ENCODE measurements at regions not wholly inside any gene's neighbourhood (a gene's known extent, or its start where the extent isn't known, plus 50 kb on each side); places are given as distances from the start of the nearest gene placed in this dataset.

- peak; percentile 24 to 26 for DNase-seq (ENCODE audit: low read depth in 1 of 2, low spot score in 1 of 2)
- H3K4me3 ChIP-seq: no peak overlapping the region
- ChIA-PET CTCF (interaction anchor here (1.1 kb wide), 1 partner anchor 16 kb away, joined by 3 read pairs; no protein-coding TSS in a partner anchor), POLR2A (no interaction called here)
- FAIRE-seq: no peak
- no peak overlapping the region for H3K27ac ChIP-seq
- peaks cover 12% of the 10 kb centered on the region; the same call in 2 of the 3 replicates for H3K4me1 ChIP-seq
- TF ChIP-seq ELK1 (IDR thresholded peaks at IDR 0.05; ENCODE audit: low read depth, low read length) (no peak), CTCF (IDR thresholded peaks at IDR 0.05) (no peak), CBX2 (IDR thresholded peaks at IDR 0.05; ENCODE audit: borderline replicate concordance, low read depth) (no peak), FOSL2 (IDR thresholded peaks at IDR 0.05) (no peak), FOSL2 (CRISPR knock-in tag; IDR thresholded peaks at IDR 0.05) (peak; percentile 29; the same call in 1 of the 2 replicates)
- H3K9me3 ChIP-seq: peaks cover 5% of the 10 kb centered on the region; the same call in 1 of the 3 replicates
- H3K4me2 ChIP-seq: peak overlapping the region; percentile 54
- ATAC-seq: 0 out of 6 replicates have a peak, but pooled peaks of 1 of the 2 experiments have one; percentile 50
These were observed 51.0 kb upstream of the IRX5 start for GRCh38 chr16:54879681-54880080.

GRCh38 chr16:54878301-54878700 is 52.4 kb upstream of the IRX5 start:
- no peaks in the 10 kb centered on the region; the same call in 2 of the 3 replicates for H3K9me3 ChIP-seq
- WGBS (ENCODE audit: missing lambda C conversion rate): 3% methylated on average over 1 of the region's 1 CpG

GRCh38 chr16:54875443-54875842 is 55.2 kb upstream of the IRX5 start:
- H3K4me2 ChIP-seq: no peak overlapping the region
- CTCF ChIA-PET: no interaction called here
- no peak for FAIRE-seq
- no peak overlapping the region for H3K4me3 ChIP-seq
- peaks cover 12% of the 10 kb centered on the region; the same call in 2 of the 3 replicates for H3K4me1 ChIP-seq
- DNase-seq (ENCODE audit: low read depth in 1 of 2, low spot score in 1 of 2): no peak
- H3K9me3 ChIP-seq: no peaks in the 10 kb centered on the region; the same call in 2 of the 3 replicates
- WGBS (ENCODE audit: missing lambda C conversion rate): 46% methylated on average over 1 of the region's 1 CpG
- ATAC-seq: no peak
- POLR2A ChIA-PET: no interaction called here
- H3K27ac ChIP-seq: no peak overlapping the region
- TF ChIP-seq RFX5 (IDR thresholded peaks at IDR 0.05) (no peak), ZFP36 (IDR thresholded peaks at IDR 0.05; ENCODE audit: borderline replicate concordance, partially characterized antibody) (no peak), NR3C1 (IDR thresholded peaks at IDR 0.05) (no peak), HMGXB4 (CRISPR knock-in tag; IDR thresholded peaks at IDR 0.05; ENCODE audit: borderline replicate concordance) (no peak), EP300 (IDR thresholded peaks at IDR 0.05) (no peak), CHD2 (IDR thresholded peaks at IDR 0.05; ENCODE audit: low read length, partially characterized antibody) (no peak), JUNB (IDR thresholded peaks at IDR 0.05) (no peak), NFE2L2 (conservative IDR thresholded peaks at IDR 0.05; ENCODE audit: low read length) (no peak), RNF2 (IDR thresholded peaks at IDR 0.05; ENCODE audit: borderline replicate concordance, low read depth) (no peak), MAZ (IDR thresholded peaks at IDR 0.05; ENCODE audit: borderline replicate concordance, low read depth, low read length) (no peak), USF2 (IDR thresholded peaks at IDR 0.05) (no peak)

More at GRCh38 chr16:54878301-54878700, 52.4 kb upstream of the IRX5 start:
- TF ChIP-seq ZSCAN20 (CRISPR knock-in tag; IDR thresholded peaks at IDR 0.05): no peak
- no peak for TF ChIP-seq CHD4 (IDR thresholded peaks at IDR 0.05; ENCODE audit: borderline replicate concordance)
- TF ChIP-seq ZFP36 (IDR thresholded peaks at IDR 0.05; ENCODE audit: borderline replicate concordance, partially characterized antibody): no peak
- no peak for TF ChIP-seq E2F6 (IDR thresholded peaks at IDR 0.05; ENCODE audit: borderline replicate concordance, low read depth)
- no peak for TF ChIP-seq CEBPB (IDR thresholded peaks at IDR 0.05)
- no peak for TF ChIP-seq CTCF (IDR thresholded peaks at IDR 0.05)
- no peak for TF ChIP-seq EP300 (IDR thresholded peaks at IDR 0.05)
- TF ChIP-seq TP53 (CRISPR knock-in tag; IDR thresholded peaks at IDR 0.05): no peak
- TF ChIP-seq RCOR1 (IDR thresholded peaks at IDR 0.05; ENCODE audit: low read depth, low read length): no peak
- TF ChIP-seq KDM1A (IDR thresholded peaks at IDR 0.05; ENCODE audit: low read depth): no peak
- no peak for TF ChIP-seq FOXS1 (CRISPR knock-in tag; IDR thresholded peaks at IDR 0.05)
- peaks cover 12% of the 10 kb centered on the region; the same call in 2 of the 3 replicates for H3K4me1 ChIP-seq
- POLR2A ChIA-PET: no interaction called here
- DNase-seq (ENCODE audit: low read depth in 1 of 2, low spot score in 1 of 2): no peak
- H3K4me2 ChIP-seq: no peak overlapping the region
- no peak overlapping the region for H3K4me3 ChIP-seq
- CTCF ChIA-PET: no interaction called here
- no peak overlapping the region for H3K27ac ChIP-seq
- no peak for ATAC-seq
- no peak for FAIRE-seq

Measured in A549 (cell line).